ENCODE measurements at regions not wholly inside any gene's neighbourhood (a gene's known extent, or its start where the extent isn't known, plus 50 kb on each side); places are given as distances from the start of the nearest gene placed in this dataset.

DNA sequence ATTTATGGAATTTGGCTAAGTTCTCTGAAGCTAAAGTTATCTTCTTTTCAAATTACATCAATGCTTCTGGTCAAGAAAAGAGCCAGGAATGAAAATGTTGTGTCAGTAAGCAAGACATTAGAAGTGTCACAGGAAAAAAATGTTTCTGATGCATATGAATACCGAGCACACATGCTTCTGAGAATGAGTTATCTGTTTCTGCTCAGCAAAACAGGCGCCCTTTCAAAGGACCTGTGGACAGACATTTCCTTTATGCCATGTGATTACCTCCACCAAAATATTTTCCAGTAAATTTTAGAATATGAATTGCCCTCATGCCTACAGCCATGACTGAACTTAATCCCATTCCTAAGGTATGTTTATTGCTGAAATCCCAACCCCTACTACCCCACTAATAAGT, 55.4 kb upstream of the RNF180 start:
- no peak for DNase-seq (ENCODE audit: low read depth in 2 of 2)
- TF ChIP-seq, protein P1, sequence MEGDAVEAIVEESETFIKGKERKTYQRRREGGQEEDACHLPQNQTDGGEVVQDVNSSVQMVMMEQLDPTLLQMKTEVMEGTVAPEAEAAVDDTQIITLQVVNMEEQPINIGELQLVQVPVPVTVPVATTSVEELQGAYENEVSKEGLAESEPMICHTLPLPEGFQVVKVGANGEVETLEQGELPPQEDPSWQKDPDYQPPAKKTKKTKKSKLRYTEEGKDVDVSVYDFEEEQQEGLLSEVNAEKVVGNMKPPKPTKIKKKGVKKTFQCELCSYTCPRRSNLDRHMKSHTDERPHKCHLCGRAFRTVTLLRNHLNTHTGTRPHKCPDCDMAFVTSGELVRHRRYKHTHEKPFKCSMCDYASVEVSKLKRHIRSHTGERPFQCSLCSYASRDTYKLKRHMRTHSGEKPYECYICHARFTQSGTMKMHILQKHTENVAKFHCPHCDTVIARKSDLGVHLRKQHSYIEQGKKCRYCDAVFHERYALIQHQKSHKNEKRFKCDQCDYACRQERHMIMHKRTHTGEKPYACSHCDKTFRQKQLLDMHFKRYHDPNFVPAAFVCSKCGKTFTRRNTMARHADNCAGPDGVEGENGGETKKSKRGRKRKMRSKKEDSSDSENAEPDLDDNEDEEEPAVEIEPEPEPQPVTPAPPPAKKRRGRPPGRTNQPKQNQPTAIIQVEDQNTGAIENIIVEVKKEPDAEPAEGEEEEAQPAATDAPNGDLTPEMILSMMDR (IDR thresholded peaks at IDR 0.05; ENCODE audit: low read depth, low read length), result no peak
- no peak overlapping the region for H3K4me3 ChIP-seq (replicated peaks in 1 of 2; ENCODE audit: low read depth in 2 of 2, low read length in 2 of 2)

DNA sequence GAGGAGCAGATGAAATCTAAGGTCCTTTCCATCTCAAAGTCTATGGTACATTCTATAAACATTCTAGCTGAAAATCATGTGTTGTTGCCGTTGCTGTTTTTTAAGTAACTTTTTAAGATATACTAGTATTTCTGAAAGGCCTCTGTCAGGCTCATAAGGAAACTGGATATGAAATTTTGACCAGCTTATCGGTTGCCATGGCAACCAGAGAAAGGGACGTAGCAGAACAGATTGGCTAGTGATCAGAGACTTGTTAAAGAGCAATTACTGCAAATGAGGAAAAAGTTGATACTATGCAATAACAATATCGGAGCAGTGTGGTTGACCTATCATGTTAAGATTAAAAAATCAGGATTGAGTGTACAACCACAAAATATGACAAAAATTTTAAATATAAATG, 57.0 kb upstream of the RNF180 start:
- DNase-seq (ENCODE audit: low read depth in 2 of 2), result no peak
- TF ChIP-seq, protein P1 (IDR thresholded peaks at IDR 0.05; ENCODE audit: low read depth, low read length), result no peak

DNA sequence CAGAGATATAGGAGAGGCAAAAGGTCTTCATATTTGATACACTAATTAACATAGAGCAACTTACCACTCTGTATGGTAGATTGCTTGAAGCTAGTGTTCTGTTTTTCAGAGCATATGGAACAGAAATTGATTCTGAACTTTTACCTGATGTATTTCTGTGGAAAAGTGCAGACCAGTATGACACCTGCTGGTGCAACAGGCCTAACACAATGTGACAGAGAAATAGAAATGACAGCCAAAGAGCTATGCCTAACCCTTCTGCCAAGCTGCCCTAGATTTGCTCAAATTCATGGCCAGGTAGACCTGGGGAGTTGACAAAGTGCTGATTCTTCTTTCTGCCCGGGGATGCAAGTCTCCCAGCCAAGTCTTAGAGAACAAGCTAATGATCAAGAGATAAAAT, 65.4 kb upstream of the RNF180 start:
- TF ChIP-seq, protein P1 (IDR thresholded peaks at IDR 0.05; ENCODE audit: low read depth, low read length), result no peak
- no peak for DNase-seq (ENCODE audit: low read depth in 2 of 2)

More for the DNA sequence above, 57.0 kb upstream of the RNF180 start:
- no peak overlapping the region for H3K4me3 ChIP-seq (replicated peaks in 1 of 2; ENCODE audit: low read depth in 2 of 2, low read length in 2 of 2)

DNA sequence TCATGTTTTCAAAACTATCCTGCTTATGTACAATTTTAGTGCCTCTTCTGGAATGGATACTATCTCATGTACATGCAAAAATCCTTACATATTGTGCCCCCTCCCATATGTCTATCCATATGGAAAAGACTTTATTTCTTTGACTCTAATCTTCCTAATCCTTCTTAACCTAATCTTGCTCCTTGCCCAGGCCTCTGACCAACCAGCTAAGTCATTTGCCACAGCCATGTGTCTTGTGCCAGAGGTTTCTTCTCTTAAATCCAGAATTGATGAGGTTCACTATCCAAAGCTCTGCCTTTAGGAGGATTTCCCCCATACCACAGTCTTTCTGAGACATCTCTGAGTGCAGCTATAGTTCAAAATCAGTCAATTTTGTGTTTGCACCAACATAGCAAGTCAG, 68.9 kb upstream of the RNF180 start:
- H3K4me3 ChIP-seq (replicated peaks in 1 of 2; ENCODE audit: low read depth in 2 of 2, low read length in 2 of 2), result no peak overlapping the region
- TF ChIP-seq, protein P1 (IDR thresholded peaks at IDR 0.05; ENCODE audit: low read depth, low read length), result no peak
- no peak for DNase-seq (ENCODE audit: low read depth in 2 of 2)

More for the DNA sequence above, 65.4 kb upstream of the RNF180 start:
- H3K4me3 ChIP-seq (replicated peaks in 1 of 2; ENCODE audit: low read depth in 2 of 2, low read length in 2 of 2), result no peak overlapping the region

DNA sequence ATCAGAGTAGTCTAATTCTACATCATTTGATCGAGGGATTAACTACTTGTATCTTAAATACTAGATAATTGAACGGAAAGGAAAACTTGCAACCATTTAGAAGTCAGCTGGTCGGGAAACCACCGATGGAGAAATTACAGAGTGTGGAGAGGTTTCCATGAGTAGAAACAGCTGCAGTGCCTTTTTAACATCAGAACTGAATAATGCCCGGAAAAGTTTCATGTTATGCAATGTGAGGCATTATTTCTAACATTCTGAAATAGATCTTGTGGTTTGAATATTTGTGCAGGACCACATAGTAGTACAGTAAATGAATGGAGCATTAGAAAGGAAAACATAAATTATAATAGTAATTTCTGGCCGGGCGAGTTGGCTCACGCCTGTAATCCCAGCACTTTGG, 88.1 kb upstream of the RNF180 start:
- no peak overlapping the region for H3K4me3 ChIP-seq (replicated peaks in 1 of 2; ENCODE audit: low read depth in 2 of 2, low read length in 2 of 2)
- DNase-seq (ENCODE audit: low read depth in 2 of 2), result peak in 1 of 2 donors; percentile 0
- TF ChIP-seq, protein P1 (IDR thresholded peaks at IDR 0.05; ENCODE audit: low read depth, low read length), result no peak

DNA sequence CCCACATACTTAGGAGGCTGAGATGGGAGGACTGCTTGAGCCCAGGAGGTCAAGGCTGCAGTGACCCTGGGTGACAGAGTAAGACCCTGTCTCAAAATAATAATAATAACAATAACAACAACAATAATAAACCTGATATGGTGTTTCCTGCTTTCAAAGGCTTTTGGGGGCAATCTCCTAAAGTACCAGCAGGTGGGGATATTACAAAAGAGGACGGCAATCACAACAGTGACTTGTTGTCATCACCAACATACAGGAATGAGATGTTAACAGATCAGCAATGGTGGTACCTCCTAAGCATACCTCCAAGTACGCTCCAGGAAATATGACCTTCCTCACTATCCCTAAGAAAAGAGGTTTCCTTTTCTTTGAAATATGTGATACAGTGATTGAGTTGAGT, 91.1 kb upstream of the RNF180 start:
- no peak overlapping the region for H3K4me3 ChIP-seq (replicated peaks in 1 of 2; ENCODE audit: low read depth in 2 of 2, low read length in 2 of 2)
- TF ChIP-seq, protein P1 (IDR thresholded peaks at IDR 0.05; ENCODE audit: low read depth, low read length), result peak; percentile 75
- DNase-seq (ENCODE audit: low read depth in 2 of 2), result peak; percentile 41 to 61

DNA sequence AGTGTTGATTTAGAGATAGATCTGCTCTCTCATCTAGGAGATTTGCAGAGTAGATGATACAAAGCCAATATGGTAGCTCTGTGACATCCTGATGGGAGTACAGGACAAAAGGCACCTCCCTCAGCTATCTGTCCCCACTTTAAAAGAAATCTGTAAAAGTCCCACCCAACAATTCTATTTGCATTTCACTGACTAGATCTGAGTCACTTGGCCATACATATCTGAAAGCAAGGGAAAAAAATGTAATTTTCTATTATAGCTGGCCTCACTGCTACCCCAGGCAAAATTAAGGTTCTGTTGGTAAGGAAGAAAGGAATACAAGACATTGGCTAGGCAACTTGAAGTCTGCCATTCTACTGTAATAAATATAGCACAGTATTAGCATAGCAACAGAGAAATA, 96.2 kb upstream of the RNF180 start:
- no peak overlapping the region for H3K4me3 ChIP-seq (replicated peaks in 1 of 2; ENCODE audit: low read depth in 2 of 2, low read length in 2 of 2)
- DNase-seq (ENCODE audit: low read depth in 2 of 2), result no peak
- TF ChIP-seq, protein P1 (IDR thresholded peaks at IDR 0.05; ENCODE audit: low read depth, low read length), result no peak
